BE2C (cell line): ENCODE measurements at regions not wholly inside any gene's neighbourhood (a gene's known extent, or its start where the extent isn't known, plus 50 kb on each side); places are given as distances from the start of the nearest gene placed in this dataset.

Experiments used
- DNase-seq: peaks from one replicate; pipeline ENCODE4 v3.0.0-alpha.2; 2020
- H3K27me3 ChIP-seq: fragments of 250-450 bp; sonication (Bioruptor Pico); 2 replicates; pipeline ENCODE4 v1.5.1; 2020; ENCODE audit warnings: mild to moderate bottlenecking
- H3K36me3 ChIP-seq: fragments of 250-450 bp; sonication (Bioruptor Pico); 2 replicates; pipeline ENCODE4 v1.5.1; 2020; ENCODE audit warnings: mild to moderate bottlenecking
- H3K4me1 ChIP-seq: fragments of 250-450 bp; sonication (Bioruptor Pico); 2 replicates; pipeline ENCODE4 v1.5.1; 2020
- H3K4me3 ChIP-seq: 2 replicates; pipeline ENCODE4 v1.5.1; 2011; ENCODE audit warnings: low read depth, low read length
- H3K9me3 ChIP-seq: fragments of 250-450 bp; sonication (Bioruptor Pico); 2 replicates; pipeline ENCODE4 v1.5.1; 2020
- CTCF ChIP-seq: IDR thresholded peaks from 2 replicates; pipeline ENCODE4 v1.5.1; 2012; ENCODE audit warnings: mild to moderate bottlenecking, low read depth, low read length

DNA sequence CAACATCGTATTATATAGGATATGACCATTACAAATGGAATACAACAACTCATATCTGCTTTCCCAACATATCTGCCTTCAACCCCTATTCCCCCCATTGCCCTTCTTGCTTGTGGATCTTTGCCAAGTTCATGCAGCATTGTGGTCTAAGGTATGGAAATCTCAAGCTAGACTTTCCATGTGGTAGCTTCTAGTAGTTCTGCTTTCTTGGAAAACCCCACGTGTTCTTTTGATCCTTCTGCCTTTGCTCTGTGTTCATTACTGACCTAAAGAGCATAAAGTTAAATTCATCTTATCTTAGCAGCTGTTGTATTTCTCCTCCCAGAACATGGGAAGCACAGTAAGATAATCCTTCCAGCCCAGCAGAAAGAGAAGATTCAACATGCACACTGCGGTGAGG is 202.0 kb upstream of the SALL1 start:
- H3K4me3 ChIP-seq: no peak overlapping the region
- no peak for DNase-seq
- no peaks in the 10 kb centered on the region for H3K27me3 ChIP-seq
- no peaks in the 10 kb centered on the region for H3K4me1 ChIP-seq
- no peaks in the 10 kb centered on the region for H3K9me3 ChIP-seq
- no peak for TF ChIP-seq CTCF
- H3K36me3 ChIP-seq: no peaks in the 10 kb centered on the region

DNA sequence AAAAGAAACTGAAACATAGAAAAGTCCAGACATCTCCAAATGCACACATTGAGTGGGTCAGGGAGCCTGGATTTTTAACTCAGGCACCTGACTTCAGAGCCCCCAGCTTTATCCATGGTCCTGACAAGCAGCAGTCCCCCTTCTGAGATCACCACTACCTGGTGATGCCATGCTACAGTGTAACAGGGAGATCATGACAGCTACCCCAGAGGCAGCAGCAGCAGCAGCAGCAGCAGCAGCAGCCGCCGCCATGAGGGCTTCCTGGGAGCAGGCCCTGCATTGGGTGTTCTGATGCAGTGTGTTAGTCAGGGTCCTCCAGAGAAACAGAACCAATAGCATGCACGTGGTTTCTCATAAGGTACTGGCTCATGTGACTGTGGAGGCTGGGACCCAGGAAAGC is 198.6 kb upstream of the SALL1 start:
- H3K27me3 ChIP-seq: no peaks in the 10 kb centered on the region
- H3K4me1 ChIP-seq: no peaks in the 10 kb centered on the region
- DNase-seq: no peak
- H3K9me3 ChIP-seq: no peaks in the 10 kb centered on the region
- no peak overlapping the region for H3K4me3 ChIP-seq
- no peak for TF ChIP-seq CTCF
- no peaks in the 10 kb centered on the region for H3K36me3 ChIP-seq

DNA sequence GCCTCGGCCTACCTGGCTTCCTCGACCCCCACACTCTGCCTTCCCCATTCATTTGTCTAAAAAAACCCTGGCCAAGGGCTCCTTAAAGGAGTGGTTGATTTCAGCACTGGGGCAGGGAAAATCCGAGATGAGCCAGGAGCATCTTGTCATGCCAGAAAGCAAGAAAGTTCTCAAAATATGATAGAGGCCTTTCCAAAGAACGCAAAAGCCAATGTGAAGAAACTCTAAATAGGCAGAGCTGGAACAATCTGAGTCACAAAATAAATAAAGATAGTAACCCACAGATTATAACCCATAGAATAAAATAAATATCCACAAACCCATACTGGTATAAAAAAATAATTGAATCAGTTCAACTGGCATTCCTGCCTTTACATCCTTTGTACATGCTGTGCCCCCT is 192.3 kb upstream of the SALL1 start:
- TF ChIP-seq CTCF: no peak
- no peak for DNase-seq
- Histone ChIP-seq H3K36me3 (no peaks in the 10 kb centered on the region), H3K4me3 (no peak overlapping the region), H3K27me3 (no peaks in the 10 kb centered on the region), H3K9me3 (no peaks in the 10 kb centered on the region), H3K4me1 (no peaks in the 10 kb centered on the region)

DNA sequence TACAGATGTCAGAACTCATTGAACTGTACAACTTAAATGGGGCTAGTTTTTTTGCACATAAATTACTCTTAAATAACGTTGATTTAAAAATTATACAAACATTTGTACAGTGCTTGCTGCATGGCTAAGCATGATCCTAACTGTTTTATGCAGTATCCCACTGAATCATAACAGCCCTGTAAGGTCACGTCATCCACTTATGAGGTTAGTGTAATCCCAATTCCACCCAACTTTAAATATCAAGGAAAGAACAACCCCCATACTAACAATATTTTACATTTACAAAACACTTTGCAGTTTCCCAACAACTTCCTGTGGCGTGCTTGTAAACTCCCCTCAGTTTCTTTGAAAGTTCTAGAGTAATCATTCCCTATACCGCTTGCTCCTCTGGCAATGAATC is 190.1 kb upstream of the SALL1 start:
- Histone ChIP-seq H3K4me1 (no peaks in the 10 kb centered on the region), H3K4me3 (no peak overlapping the region), H3K36me3 (no peaks in the 10 kb centered on the region), H3K9me3 (no peaks in the 10 kb centered on the region), H3K27me3 (no peaks in the 10 kb centered on the region)
- no peak for TF ChIP-seq CTCF
- DNase-seq: no peak

- no peak for DNase-seq
- TF ChIP-seq CTCF: no peak
These were observed 186.6 kb upstream of the SALL1 start for GRCh38 chr16:51337662-51338061.

GRCh38 chr16:51328733-51329132 is 177.7 kb upstream of the SALL1 start:
- no peak for DNase-seq
- Histone ChIP-seq H3K9me3 (no peaks in the 10 kb centered on the region), H3K4me3 (no peak overlapping the region), H3K4me1 (no peaks in the 10 kb centered on the region), H3K36me3 (no peaks in the 10 kb centered on the region), H3K27me3 (no peaks in the 10 kb centered on the region)
- no peak for TF ChIP-seq CTCF

More at GRCh38 chr16:51337662-51338061, 186.6 kb upstream of the SALL1 start:
- no peaks in the 10 kb centered on the region for H3K9me3 ChIP-seq
- no peaks in the 10 kb centered on the region for H3K27me3 ChIP-seq
- H3K4me3 ChIP-seq: no peak overlapping the region
- no peaks in the 10 kb centered on the region for H3K36me3 ChIP-seq
- no peaks in the 10 kb centered on the region for H3K4me1 ChIP-seq
